MV-4-11 (cell line): ENCODE measurements at regions not wholly inside any gene's neighbourhood (a gene's known extent, or its start where the extent isn't known, plus 50 kb on each side); places are given as distances from the start of the nearest gene placed in this dataset.

Experiments
- DNase-seq: peaks from one replicate; lab custom pipeline; 2025; lab: John Stamatoyannopoulos, UW

- DNase-seq = no peak
These were observed 1499.6 kb upstream of the TMEM132C start for GRCh38 chr12:126767334-126767733.

- DNase-seq = no peak
These were observed 1498.5 kb upstream of the TMEM132C start for GRCh38 chr12:126768517-126768916.

DNA sequence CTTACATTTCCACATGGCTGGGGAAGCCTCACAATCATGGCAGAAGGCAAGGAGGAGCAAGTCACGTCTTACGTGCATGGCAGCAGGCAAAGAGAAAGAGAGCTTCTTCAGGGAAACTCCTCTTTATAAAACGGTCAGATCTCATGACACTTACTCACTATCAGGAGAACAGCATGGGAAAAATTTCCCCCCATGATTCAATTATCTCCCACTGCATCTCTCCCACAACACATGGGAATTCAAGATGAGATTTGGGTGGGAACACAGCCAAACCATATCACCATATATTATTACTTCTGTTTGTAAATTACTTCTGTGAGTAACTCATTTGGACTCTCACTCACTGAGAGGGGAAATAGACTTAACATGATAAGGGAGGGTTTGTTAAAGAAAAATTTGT, 1496.8 kb upstream of the TMEM132C start:
- no peak for DNase-seq

DNA sequence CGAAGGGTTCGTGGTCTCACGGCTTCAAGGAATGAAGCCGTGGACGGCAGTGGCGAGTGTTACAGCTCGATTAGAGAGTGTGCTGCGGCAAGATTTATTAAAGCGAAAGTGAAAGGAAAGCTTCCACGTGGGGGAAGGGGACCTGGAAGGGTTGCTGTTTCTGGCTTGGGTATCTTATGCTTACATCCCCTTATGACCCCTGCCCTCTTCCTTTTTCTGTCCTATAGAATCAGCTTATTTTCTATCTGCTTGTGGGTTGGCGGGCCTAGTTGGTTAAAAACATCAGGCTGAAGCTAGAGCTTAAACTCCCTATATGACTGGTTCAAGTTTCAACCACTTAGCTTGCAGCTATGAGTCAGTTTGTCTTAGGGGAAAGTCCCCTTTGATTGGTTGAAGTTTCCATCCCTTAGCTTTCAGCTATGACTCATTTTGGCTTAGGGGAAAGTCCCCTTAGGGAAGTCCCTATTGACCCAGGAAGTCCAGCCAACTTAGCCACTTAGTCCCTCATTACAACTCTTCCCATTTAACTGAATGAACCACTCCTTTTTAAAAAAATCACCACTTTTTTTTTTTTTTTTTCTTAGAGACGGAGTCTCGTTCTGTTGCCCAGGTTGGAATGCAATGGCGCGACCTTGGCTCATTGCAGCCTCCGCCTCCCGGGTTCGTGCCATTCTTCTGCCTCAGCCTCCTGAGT, 1494.7 kb upstream of the TMEM132C start:
- peak; percentile 82 for DNase-seq

- no peak for DNase-seq
These were observed 1494.0 kb upstream of the TMEM132C start for GRCh38 chr12:126773012-126773411.

- DNase-seq = no peak
These were observed 1493.5 kb upstream of the TMEM132C start for GRCh38 chr12:126773491-126773890.

DNA sequence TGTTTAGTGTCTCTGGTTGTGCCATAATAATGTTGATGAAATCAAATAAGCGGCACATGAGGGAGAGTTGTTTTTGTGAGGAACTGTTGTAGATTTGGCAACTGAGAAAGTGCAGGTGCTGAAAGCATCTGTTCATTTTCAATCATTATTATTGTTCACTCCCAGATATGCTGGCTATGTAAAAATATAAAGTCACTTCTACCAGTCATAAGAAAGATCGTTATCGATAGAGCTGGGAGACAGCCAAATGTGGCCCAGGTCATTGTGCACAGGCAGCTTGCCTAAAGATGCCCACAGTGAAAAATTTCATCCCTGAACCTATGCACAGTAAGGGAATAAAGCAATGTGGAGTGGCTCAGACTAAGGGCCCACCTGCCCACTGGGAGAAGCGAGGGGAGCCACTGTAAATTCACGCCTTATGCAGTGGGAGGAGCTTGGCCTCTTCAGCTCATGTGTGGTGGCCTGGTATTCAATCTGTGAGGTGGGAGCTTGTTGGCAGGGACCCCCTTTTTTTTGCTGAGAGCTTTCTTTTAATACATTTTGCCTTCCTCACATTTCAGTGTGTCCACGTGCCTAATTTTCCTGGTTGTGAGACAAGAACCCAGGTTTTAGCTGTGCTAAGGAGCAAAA, 1490.8 kb upstream of the TMEM132C start:
- no peak for DNase-seq

- DNase-seq = no peak
These were observed 1486.6 kb upstream of the TMEM132C start for GRCh38 chr12:126780343-126780742.

- no peak for DNase-seq
These were observed 1485.4 kb upstream of the TMEM132C start for GRCh38 chr12:126781593-126781992.

- DNase-seq = no peak
These were observed 1484.9 kb upstream of the TMEM132C start for GRCh38 chr12:126782083-126782482.

DNA sequence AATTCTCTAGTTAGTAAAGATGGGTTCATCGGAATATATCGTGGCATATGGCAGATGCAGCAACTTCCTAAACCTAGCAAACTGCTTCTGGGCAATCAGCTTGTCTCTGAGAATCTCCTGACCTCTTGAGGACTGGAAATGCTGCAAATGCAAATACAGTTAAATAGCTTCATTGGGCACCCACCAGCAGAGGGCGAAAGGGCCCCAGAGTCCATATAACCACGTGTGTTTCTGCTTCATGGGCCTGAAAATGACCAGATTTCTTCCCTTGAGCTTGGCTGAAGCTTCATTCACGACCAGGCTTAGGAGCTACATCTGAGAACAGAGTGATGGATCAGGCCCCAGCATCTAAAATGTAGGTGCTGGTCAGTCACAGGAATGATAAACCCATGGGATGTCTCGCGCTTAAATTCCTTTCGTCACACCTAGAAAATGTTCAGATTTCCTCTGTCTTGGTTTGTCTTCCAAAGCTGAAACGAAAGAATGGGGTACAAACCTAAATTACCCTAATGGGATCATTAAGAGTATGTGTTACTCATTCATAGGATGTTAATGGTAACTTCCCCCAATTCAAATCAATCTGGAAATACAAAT, 1482.5 kb upstream of the TMEM132C start:
- DNase-seq = peak; percentile 25

- DNase-seq = no peak
These were observed 1477.0 kb upstream of the TMEM132C start for GRCh38 chr12:126789963-126790362.

DNA sequence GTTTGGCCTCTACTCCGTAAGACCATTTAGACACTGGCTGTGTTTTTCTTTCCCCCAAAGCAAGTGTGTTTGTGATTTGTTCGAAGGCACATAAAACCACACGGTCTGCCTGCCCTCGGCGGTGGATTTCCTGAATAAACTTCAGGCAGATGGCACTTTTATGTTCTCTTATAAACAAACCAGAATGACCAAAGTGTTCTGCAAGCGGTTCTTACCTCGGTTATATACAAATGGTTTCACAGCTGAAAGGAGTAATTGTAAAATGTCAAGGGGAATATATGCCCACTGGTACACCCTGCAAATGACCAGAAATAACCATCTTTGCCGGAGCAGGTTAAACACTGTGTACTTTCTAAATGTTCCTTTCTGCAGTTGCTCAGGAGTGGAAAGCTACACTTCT, 1475.8 kb upstream of the TMEM132C start:
- no peak for DNase-seq

GRCh38 chr12:126792411-126792810, 1474.6 kb upstream of the TMEM132C start:
- no peak for DNase-seq

GRCh38 chr12:126797525-126797924, 1469.4 kb upstream of the TMEM132C start:
- no peak for DNase-seq

- no peak for DNase-seq
These were observed 1468.5 kb upstream of the TMEM132C start for GRCh38 chr12:126798449-126798848.

DNA sequence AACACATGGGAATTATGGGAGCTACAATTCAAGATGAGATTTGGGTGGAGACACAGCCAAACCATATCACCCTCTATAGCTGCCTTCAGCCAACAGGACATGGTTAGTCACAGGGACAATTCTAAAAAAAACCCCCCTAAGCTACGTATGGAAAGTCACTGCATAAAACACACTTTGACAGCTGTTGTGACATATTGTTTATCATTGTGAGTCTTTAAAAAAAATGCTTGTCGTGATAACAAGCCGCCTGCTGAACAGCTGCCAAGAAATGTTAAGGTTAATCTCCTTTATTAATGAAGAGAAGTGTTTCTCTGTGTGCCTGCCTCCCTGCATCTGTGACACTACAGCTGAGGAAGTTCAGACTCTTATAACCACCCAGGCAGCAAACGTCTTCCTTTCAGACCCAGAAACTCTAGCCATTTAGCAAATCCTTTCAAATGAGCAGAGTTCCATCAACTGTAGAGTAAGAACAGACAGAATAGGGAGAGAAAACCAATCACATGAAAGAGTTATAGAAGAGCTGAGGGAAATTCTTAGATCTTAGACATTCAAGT, 1459.6 kb upstream of the TMEM132C start:
- no peak for DNase-seq

- DNase-seq = no peak
These were observed 1455.6 kb upstream of the TMEM132C start for GRCh38 chr12:126811391-126811790.

- DNase-seq = no peak
These were observed 1447.4 kb upstream of the TMEM132C start for GRCh38 chr12:126819554-126819953.

DNA sequence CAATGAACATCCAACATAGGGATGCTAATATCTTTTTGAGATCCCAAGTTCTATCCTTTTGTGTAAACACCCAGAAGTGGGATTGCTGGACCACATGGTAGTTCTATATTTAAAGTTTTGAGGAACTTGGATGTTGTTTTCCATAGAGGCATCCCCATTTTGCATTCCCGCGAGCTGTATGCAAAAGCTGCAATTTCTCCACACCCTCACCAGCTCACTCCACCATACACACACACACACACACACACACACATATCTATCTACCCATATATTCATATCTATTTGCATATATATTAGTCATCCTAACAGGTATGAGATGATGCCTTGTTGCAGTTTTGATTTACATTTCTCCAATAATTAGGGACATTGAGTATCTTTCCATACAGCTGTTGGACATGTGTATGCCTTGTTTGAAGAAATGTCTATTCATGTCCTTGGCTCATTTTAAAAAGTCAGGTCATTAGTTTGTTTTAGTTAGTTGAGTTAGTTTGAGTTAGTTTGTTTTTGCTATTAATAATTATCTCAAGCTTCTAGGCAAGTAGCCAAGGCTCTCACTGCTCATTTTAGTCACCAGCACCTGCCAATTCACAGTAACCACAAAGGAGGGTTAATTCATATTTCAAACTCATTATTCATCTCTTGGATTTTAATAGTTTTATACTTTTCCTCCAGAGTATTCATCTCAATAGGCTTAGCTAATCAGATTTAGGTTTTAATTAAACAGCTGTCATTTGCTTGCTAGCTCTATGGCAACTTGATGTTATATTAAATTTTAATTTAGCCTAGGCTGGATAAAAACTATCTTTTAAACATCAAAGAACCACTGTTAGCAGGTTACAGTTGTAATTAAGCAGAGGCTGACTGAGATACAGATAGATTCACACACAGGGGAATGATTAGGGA, 1435.9 kb upstream of the TMEM132C start:
- no peak for DNase-seq

DNA sequence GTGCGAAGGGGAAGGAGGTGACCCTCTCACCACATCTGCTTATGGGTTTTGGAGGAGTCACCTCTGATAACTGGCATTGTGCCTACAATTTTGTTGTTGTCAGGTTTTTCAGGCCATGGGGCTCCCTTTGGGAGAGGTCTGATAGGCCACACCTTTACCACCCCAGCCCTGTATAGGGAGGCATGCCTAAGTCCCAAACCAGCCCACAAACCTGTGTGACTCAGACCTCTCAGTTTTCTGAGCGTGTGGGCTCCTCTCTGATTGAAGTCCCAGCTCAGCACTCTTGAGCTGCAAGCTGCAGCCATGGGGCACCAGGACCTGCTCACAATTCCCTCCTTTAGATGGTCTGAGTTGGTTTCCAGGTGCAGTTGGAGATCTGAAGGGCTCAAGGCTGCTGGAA, 1429.3 kb upstream of the TMEM132C start:
- DNase-seq = no peak
